Peyer's patch (tissue), 4 donors: ENCODE measurements at regions not wholly inside any gene's neighbourhood (a gene's known extent, or its start where the extent isn't known, plus 50 kb on each side); places are given as distances from the start of the nearest gene placed in this dataset.

Experiments
- CTCF ChIP-seq, 6 experiments: fragments of 450-650 bp in 4 of 6; fragments of 200-600 bp in 2 of 6; sonication (generic) in 1 of 6; IDR thresholded peaks; one replicate each; pipeline ENCODE4 v1.5.1; 2017 to 2019; ENCODE audit warnings: antibody characterized with exemption in 6 of 6, mild to moderate bottlenecking in 3 of 6, moderate library complexity in 1 of 6
- POLR2A ChIP-seq, 2 donors: fragments of 450-650 bp; IDR thresholded peaks; one replicate each; pipeline ENCODE4 v1.5.1; 2017; ENCODE audit warnings: antibody characterized with exemption in 2 of 2, mild to moderate bottlenecking in 2 of 2, moderate library complexity in 2 of 2

GRCh38 chr3:11953778-11954177 lies 50.4 kb upstream of the SYN2 start:
- TF ChIP-seq CTCF (IDR thresholded peaks at IDR 0.05): no peak
- no peak for TF ChIP-seq POLR2A (IDR thresholded peaks at IDR 0.05)
